DMS153 (cell line): ENCODE measurements at regions not wholly inside any gene's neighbourhood (a gene's known extent, or its start where the extent isn't known, plus 50 kb on each side); places are given as distances from the start of the nearest gene placed in this dataset.
"Not testable (repeated sequence)": the region's sequence is repeated elsewhere in the genome, so short reads cannot be mapped to it uniquely, and the experiment has no call there.

Experiments
- DNase-seq: peaks from one replicate; lab custom pipeline; 2025; lab: John Stamatoyannopoulos, UW

GRCh38 chr4:129999156-129999555 lies 903.2 kb downstream of the C4orf33 start:
- no peak for DNase-seq

- DNase-seq, result no peak
Measured at GRCh38 chr4:130008461-130008860, 912.5 kb downstream of the C4orf33 start.

GRCh38 chr4:130012806-130013205 lies 916.9 kb downstream of the C4orf33 start:
- DNase-seq, result not testable (repeated sequence)

GRCh38 chr4:130021706-130022105 lies 925.8 kb downstream of the C4orf33 start:
- no peak for DNase-seq

- no peak for DNase-seq
Measured at GRCh38 chr4:130023088-130023487, 927.1 kb downstream of the C4orf33 start.

GRCh38 chr4:130025701-130026100 lies 929.7 kb downstream of the C4orf33 start:
- peak; percentile 54 for DNase-seq

GRCh38 chr4:130026185-130026584 lies 930.2 kb downstream of the C4orf33 start:
- peak; percentile 99 for DNase-seq

- DNase-seq, result no peak
Measured at GRCh38 chr4:130027973-130028372, 932.0 kb downstream of the C4orf33 start.

GRCh38 chr4:130028552-130028951 lies 932.6 kb downstream of the C4orf33 start:
- DNase-seq, result peak; percentile 83

GRCh38 chr4:130029442-130029841 lies 933.5 kb downstream of the C4orf33 start:
- DNase-seq, result no peak

- no peak for DNase-seq
Measured at GRCh38 chr4:130031858-130032257, 935.9 kb downstream of the C4orf33 start.

GRCh38 chr4:130033657-130034056 lies 937.7 kb downstream of the C4orf33 start:
- DNase-seq, result not testable (repeated sequence)

- DNase-seq, result no peak
Measured at GRCh38 chr4:130034876-130035275, 938.9 kb downstream of the C4orf33 start.

GRCh38 chr4:130035391-130035790 lies 939.4 kb downstream of the C4orf33 start:
- no peak for DNase-seq

- DNase-seq, result not testable (repeated sequence)
Measured at GRCh38 chr4:130037866-130038265, 941.9 kb downstream of the C4orf33 start.

- DNase-seq, result not testable (repeated sequence)
Measured at GRCh38 chr4:130038540-130038939, 942.6 kb downstream of the C4orf33 start.

- DNase-seq, result no peak
Measured at GRCh38 chr4:130043732-130044160, 947.8 kb downstream of the C4orf33 start.

- no peak for DNase-seq
Measured at GRCh38 chr4:130044788-130045531, 949.0 kb downstream of the C4orf33 start.

- DNase-seq, result peak; percentile 82
Measured at GRCh38 chr4:130053723-130054122, 957.8 kb downstream of the C4orf33 start.

GRCh38 chr4:130054908-130055307 lies 959.0 kb downstream of the C4orf33 start:
- DNase-seq, result peak; percentile 16

- peak; percentile 15 for DNase-seq
Measured at GRCh38 chr4:130056286-130056685, 960.3 kb downstream of the C4orf33 start.

- DNase-seq, result no peak
Measured at GRCh38 chr4:130064471-130064870, 968.5 kb downstream of the C4orf33 start.

GRCh38 chr4:130067419-130067818 lies 971.5 kb downstream of the C4orf33 start:
- no peak for DNase-seq

GRCh38 chr4:130068072-130068471 lies 972.1 kb downstream of the C4orf33 start:
- DNase-seq, result no peak
